Neural progenitor cell (in vitro differentiated cells): ENCODE measurements at regions not wholly inside any gene's neighbourhood (a gene's known extent, or its start where the extent isn't known, plus 50 kb on each side); places are given as distances from the start of the nearest gene placed in this dataset.

Source experiments
- DNase-seq: peaks from one replicate; pipeline ENCODE4 v3.0.0-alpha.2; 2016; ENCODE audit warnings: low spot score
- H2AFZ ChIP-seq: fragments of 200-600 bp; sonication (generic); replicated peaks from 2 replicates; pipeline ENCODE4 v1.6.1; 2016; ENCODE audit warnings: antibody characterized with exemption
- H3F3A ChIP-seq: fragments of 200-600 bp; sonication (generic); 2 replicates; pipeline ENCODE4 v1.6.1; 2016; ENCODE audit warnings: antibody characterized with exemption, low read depth
- H3K27ac ChIP-seq: fragments of 200-600 bp; sonication (generic); 2 replicates; pipeline ENCODE4 v1.5.1; 2016; ENCODE audit warnings: mild to moderate bottlenecking
- H3K27me3 ChIP-seq: fragments of 200-600 bp; sonication (generic); 2 replicates; pipeline ENCODE4 v1.6.1; 2016; ENCODE audit warnings: mild to moderate bottlenecking, moderate library complexity
- H3K36me3 ChIP-seq: fragments of 200-600 bp; sonication (generic); 2 replicates; pipeline ENCODE4 v1.5.1; 2016
- H3K4me1 ChIP-seq: fragments of 200-600 bp; sonication (generic); 2 replicates; pipeline ENCODE4 v1.6.1; 2016; ENCODE audit warnings: mixed run types
- H3K4me2 ChIP-seq: fragments of 200-600 bp; sonication (generic); 2 replicates; pipeline ENCODE4 v1.6.1; 2016
- H3K4me3 ChIP-seq: fragments of 200-600 bp; sonication (generic); 2 replicates; pipeline ENCODE4 v1.5.1; 2016
- H3K79me2 ChIP-seq: fragments of 200-600 bp; sonication (generic); 2 replicates; pipeline ENCODE4 v1.6.1; 2016; ENCODE audit warnings: low read depth
- H3K9ac ChIP-seq: fragments of 200-600 bp; sonication (generic); 2 replicates; pipeline ENCODE4 v1.6.1; 2016
- H3K9me3 ChIP-seq: fragments of 200-600 bp; sonication (generic); 2 replicates; pipeline ENCODE4 v1.5.1; 2016; ENCODE audit warnings: low read depth
- H4K20me1 ChIP-seq: fragments of 200-600 bp; sonication (generic); 2 replicates; pipeline ENCODE4 v1.6.1; 2016; ENCODE audit warnings: low read depth
- H3K27ac Mint-ChIP-seq: 3 replicates; pipeline ENCODE4 v1.8.0; 2021; ENCODE audit warnings: mixed read lengths
- H3K27me3 Mint-ChIP-seq: 2 replicates; pipeline ENCODE4 v1.8.0; 2022; ENCODE audit warnings: low read depth, mild to moderate bottlenecking, inconsistent platforms, moderate library complexity, mixed read lengths; ENCODE audit not compliant: insufficient read depth
- H3K36me3 Mint-ChIP-seq: 3 replicates; pipeline ENCODE4 v1.8.0; 2021; ENCODE audit warnings: mixed read lengths
- H3K4me1 Mint-ChIP-seq: 3 replicates; pipeline ENCODE4 v1.8.0; 2021; ENCODE audit warnings: mixed read lengths
- H3K4me3 Mint-ChIP-seq: 3 replicates; pipeline ENCODE4 v1.8.0; 2021; ENCODE audit warnings: mild to moderate bottlenecking, moderate library complexity, mixed read lengths
- H3K9me3 Mint-ChIP-seq: 3 replicates; pipeline ENCODE4 v1.8.0; 2020; ENCODE audit warnings: mixed read lengths
- CTCF ChIP-seq: fragments of 200-600 bp; sonication (generic); IDR thresholded peaks from 2 replicates; pipeline ENCODE4 v1.5.1; 2017; ENCODE audit warnings: antibody characterized with exemption, mild to moderate bottlenecking
- EZH2 ChIP-seq: fragments of 200-600 bp; sonication (generic); IDR thresholded peaks from 2 replicates; pipeline ENCODE4 v1.6.1; 2017; ENCODE audit warnings: antibody characterized with exemption, mild to moderate bottlenecking, moderate library complexity
- EZH2phosphoT487 ChIP-seq: fragments of 200-600 bp; sonication (generic); IDR thresholded peaks from 2 replicates; pipeline ENCODE4 v1.6.1; 2017; ENCODE audit warnings: antibody characterized with exemption

- Histone ChIP-seq H3K9ac (no peak overlapping the region), H3F3A (no peaks in the 10 kb centered on the region), H3K9me3 (no peaks in the 10 kb centered on the region), H3K79me2 (no peaks in the 10 kb centered on the region), H2AFZ (no peak overlapping the region), H3K27me3 (no peaks in the 10 kb centered on the region), H3K4me3 (no peak overlapping the region), H3K4me2 (no peak overlapping the region), H3K4me1 (no peaks in the 10 kb centered on the region), H3K36me3 (no peaks in the 10 kb centered on the region), H3K27ac (no peak overlapping the region), H4K20me1 (no peaks in the 10 kb centered on the region)
- Mint-ChIP-seq H3K4me1 (peaks cover 8% of the 10 kb centered on the region), H3K27ac (no peak overlapping the region), H3K4me3 (no peak overlapping the region), H3K27me3 (no peaks in the 10 kb centered on the region), H3K36me3 (no peaks in the 10 kb centered on the region), H3K9me3 (peaks cover 2% of the 10 kb centered on the region)
- no peak for DNase-seq
- TF ChIP-seq EZH2phosphoT487 (no peak), CTCF (no peak), EZH2 (no peak)
Measured at GRCh38 chr15:93779341-93779740, 452.0 kb upstream of the MCTP2 start.

GRCh38 chr15:93771196-93772030 lies 459.9 kb upstream of the MCTP2 start:
- H3F3A ChIP-seq: no peaks in the 10 kb centered on the region

GRCh38 chr15:93770788-93771187 lies 460.6 kb upstream of the MCTP2 start:
- TF ChIP-seq EZH2phosphoT487 (no peak), EZH2 (no peak), CTCF (no peak)
- Histone ChIP-seq H3K79me2 (no peaks in the 10 kb centered on the region), H3K4me1 (peaks cover 6% of the 10 kb centered on the region), H3K4me2 (no peak overlapping the region), H3K27me3 (no peaks in the 10 kb centered on the region), H2AFZ (no peak overlapping the region), H3K9me3 (no peaks in the 10 kb centered on the region), H3K36me3 (no peaks in the 10 kb centered on the region), H3K4me3 (no peak overlapping the region), H3K27ac (no peak overlapping the region), H3K9ac (no peak overlapping the region), H4K20me1 (no peaks in the 10 kb centered on the region), H3F3A (no peaks in the 10 kb centered on the region)
- no peak overlapping the region for H3K27ac Mint-ChIP-seq
- no peak for DNase-seq
- H3K4me3 Mint-ChIP-seq: no peak overlapping the region
- H3K4me1 Mint-ChIP-seq: peaks cover 34% of the 10 kb centered on the region
- H3K27me3 Mint-ChIP-seq: no peaks in the 10 kb centered on the region
- H3K36me3 Mint-ChIP-seq: peaks cover 9% of the 10 kb centered on the region
- H3K9me3 Mint-ChIP-seq: peaks cover 14% of the 10 kb centered on the region

More at GRCh38 chr15:93771196-93772030, 459.9 kb upstream of the MCTP2 start:
- Mint-ChIP-seq H3K4me1 (peaks cover 34% of the 10 kb centered on the region), H3K36me3 (peaks cover 9% of the 10 kb centered on the region), H3K4me3 (no peak overlapping the region), H3K27me3 (no peaks in the 10 kb centered on the region), H3K9me3 (peaks cover 14% of the 10 kb centered on the region), H3K27ac (peak overlapping the region; percentile 13)
- DNase-seq: no peak
- TF ChIP-seq EZH2phosphoT487: no peak
- no peak for TF ChIP-seq EZH2
- no peak for TF ChIP-seq CTCF
- Histone ChIP-seq H3K27ac (no peak overlapping the region), H4K20me1 (no peaks in the 10 kb centered on the region), H3K4me3 (no peak overlapping the region), H3K9me3 (no peaks in the 10 kb centered on the region), H2AFZ (no peak overlapping the region), H3K9ac (no peak overlapping the region), H3K79me2 (no peaks in the 10 kb centered on the region), H3K4me1 (peaks cover 6% of the 10 kb centered on the region), H3K4me2 (no peak overlapping the region), H3K27me3 (no peaks in the 10 kb centered on the region), H3K36me3 (no peaks in the 10 kb centered on the region)
